ENCODE measurements at regions not wholly inside any gene's neighbourhood (a gene's known extent, or its start where the extent isn't known, plus 50 kb on each side); places are given as distances from the start of the nearest gene placed in this dataset.
"Not testable (repeated sequence)": the region's sequence is repeated elsewhere in the genome, so short reads cannot be mapped to it uniquely, and the experiment has no call there.

DNA sequence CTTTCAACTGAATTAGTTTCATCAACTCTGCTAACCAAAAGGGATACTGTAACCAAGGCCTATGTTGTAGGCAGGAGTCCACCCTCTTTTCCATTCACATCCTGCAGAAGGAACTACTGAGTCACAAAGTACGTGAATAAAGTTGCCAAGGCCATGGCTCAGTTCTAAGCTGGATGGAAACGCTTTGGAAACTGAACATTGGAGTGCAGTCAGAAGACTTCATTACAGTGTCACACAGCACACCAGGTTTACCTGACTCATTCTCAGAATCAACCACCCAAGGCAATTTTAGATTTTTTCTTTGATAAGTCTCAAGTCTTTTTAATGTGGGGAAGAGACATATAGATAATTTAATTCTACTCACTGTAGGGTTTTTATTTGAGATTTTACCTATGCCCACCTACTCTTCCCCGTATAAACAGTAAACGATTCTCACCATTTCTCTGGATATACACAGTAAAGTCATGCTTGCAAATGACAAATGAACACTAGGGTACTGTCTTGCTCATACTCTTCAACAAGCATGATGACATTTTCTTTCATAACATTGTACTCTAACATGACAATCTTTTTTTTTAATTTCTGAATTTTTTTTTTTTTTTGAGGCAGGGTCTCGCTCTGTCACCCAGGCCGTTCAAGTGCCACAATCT lies 58.9 kb upstream of the RBM47 start:
- no peak overlapping the region for H3K4me3 ChIP-seq (ENCODE audit: low read length)
- TF ChIP-seq, protein P1, sequence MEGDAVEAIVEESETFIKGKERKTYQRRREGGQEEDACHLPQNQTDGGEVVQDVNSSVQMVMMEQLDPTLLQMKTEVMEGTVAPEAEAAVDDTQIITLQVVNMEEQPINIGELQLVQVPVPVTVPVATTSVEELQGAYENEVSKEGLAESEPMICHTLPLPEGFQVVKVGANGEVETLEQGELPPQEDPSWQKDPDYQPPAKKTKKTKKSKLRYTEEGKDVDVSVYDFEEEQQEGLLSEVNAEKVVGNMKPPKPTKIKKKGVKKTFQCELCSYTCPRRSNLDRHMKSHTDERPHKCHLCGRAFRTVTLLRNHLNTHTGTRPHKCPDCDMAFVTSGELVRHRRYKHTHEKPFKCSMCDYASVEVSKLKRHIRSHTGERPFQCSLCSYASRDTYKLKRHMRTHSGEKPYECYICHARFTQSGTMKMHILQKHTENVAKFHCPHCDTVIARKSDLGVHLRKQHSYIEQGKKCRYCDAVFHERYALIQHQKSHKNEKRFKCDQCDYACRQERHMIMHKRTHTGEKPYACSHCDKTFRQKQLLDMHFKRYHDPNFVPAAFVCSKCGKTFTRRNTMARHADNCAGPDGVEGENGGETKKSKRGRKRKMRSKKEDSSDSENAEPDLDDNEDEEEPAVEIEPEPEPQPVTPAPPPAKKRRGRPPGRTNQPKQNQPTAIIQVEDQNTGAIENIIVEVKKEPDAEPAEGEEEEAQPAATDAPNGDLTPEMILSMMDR (conservative IDR thresholded peaks at IDR 0.05; ENCODE audit: low read length), result no peak

DNA sequence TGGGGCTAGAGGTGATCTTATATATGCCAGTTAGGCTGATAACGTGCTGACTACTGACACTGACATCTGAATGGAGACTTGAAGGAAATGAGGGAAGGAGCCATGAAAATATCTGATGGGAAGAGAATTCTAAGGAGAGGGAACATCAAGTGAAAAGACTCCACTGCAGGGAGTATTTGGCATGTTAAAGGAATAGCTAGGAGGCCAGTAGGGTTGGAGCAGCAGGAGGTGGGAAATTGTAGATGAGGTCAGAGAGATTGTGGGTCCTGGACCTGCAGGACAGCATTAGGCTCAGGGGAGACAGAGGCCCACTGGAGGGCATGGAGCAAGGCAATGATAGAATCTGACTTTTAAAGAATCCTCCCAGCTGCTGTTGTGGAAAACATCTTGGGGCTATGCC lies 55.8 kb upstream of the NSUN7 start:
- TF ChIP-seq, protein P1 (conservative IDR thresholded peaks at IDR 0.05; ENCODE audit: low read length), result no peak
- no peak overlapping the region for H3K4me3 ChIP-seq (ENCODE audit: low read length)
- no peak for DNase-seq (ENCODE audit: low read depth)

More for the DNA sequence above, 58.9 kb upstream of the RBM47 start:
- no peak for DNase-seq (ENCODE audit: low read depth)

DNA sequence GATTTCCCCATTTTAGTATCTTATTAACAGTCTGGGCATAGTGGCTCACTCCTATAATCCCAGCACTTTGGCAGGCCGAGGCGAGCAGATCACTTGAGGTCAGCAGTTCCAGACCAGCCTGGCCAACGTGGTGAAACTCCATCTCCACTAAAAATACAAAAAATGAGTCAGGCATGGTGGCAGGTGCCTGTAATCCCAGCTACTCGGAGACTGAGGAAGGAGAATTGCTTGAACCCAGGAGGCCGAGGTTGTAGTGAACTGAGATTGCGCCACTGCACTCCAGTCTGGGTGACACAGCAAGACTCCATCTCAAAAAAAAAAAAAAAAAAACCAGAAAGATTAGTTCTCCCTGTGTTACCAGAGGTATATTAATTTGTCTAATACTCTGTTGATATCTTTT lies 52.3 kb upstream of the NSUN7 start:
- H3K4me3 ChIP-seq (ENCODE audit: low read length); DNase-seq (ENCODE audit: low read depth): not testable (repeated sequence)

DNA sequence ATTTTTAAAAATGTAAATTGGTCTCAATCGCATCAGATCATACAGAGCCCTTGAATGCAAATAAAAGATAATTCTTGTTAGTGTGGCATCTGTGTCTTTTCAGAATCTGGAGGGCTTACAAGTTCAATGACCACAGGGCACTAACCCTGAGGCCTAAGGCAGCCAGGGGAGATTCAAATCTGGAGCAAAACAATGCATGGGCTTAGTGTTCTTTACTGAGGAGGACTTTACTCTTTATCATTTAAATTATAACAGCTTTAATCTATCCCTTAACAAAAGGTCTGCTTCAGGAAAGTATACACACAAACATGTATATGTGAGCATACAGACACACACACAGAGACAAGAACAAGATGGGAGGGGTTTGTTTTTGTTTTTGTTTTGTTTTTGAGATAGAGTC lies 51.0 kb upstream of the NSUN7 start:
- DNase-seq (ENCODE audit: low read depth), result no peak
- H3K4me3 ChIP-seq (ENCODE audit: low read length), result no peak overlapping the region
- TF ChIP-seq, protein P1 (conservative IDR thresholded peaks at IDR 0.05; ENCODE audit: low read length), result no peak

DNA sequence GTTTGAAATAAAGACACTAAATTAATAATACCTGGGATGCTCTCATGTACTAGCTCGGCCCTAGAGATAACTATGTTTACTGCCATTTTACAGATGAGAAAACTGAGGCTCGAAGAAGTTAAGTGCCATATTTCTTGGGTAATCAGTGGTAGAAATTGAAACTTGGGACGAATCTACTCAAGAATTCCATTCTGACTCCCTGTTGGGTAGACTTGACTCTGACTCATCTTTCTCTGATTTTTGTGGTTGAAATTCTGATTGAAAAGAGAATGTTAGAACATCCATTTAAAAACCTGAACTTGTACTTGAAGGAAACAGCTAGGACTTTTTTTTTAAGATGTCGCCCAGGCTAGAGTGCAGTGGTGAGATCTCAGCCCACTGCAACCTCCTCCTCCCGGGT lies 50.1 kb upstream of the NSUN7 start:
- DNase-seq (ENCODE audit: low read depth), result peak; percentile 73
- TF ChIP-seq, protein P1 (conservative IDR thresholded peaks at IDR 0.05; ENCODE audit: low read length), result no peak
- no peak overlapping the region for H3K4me3 ChIP-seq (ENCODE audit: low read length)

All from AG10803 (cell line).